Brain microvascular endothelial cell (primary cell): ENCODE measurements at regions not wholly inside any gene's neighbourhood (a gene's known extent, or its start where the extent isn't known, plus 50 kb on each side); places are given as distances from the start of the nearest gene placed in this dataset.

Experiments
- DNase-seq: peaks from one replicate; pipeline ENCODE4 v3.0.0-alpha.2; 2020
- H3K27ac ChIP-seq: fragments of 250-450 bp; sonication (Bioruptor Pico); 2 replicates; pipeline ENCODE4 v1.5.1; 2020; ENCODE audit warnings: mild to moderate bottlenecking, moderate library complexity
- H3K27me3 ChIP-seq: fragments of 250-450 bp; sonication (Bioruptor Pico); replicated peaks from 2 replicates; pipeline ENCODE4 v1.5.1; 2020; ENCODE audit warnings: mild to moderate bottlenecking
- H3K36me3 ChIP-seq: fragments of 250-450 bp; sonication (Bioruptor Pico); replicated peaks from 2 replicates; pipeline ENCODE4 v1.5.1; 2020; ENCODE audit warnings: mild to moderate bottlenecking
- H3K4me3 ChIP-seq: 2 replicates; pipeline ENCODE4 v1.5.1; 2011; ENCODE audit warnings: low read depth, mild to moderate bottlenecking, control low read depth, low read length, moderate library complexity
- CTCF ChIP-seq: IDR thresholded peaks from 2 replicates; pipeline ENCODE4 v1.5.1; 2011; ENCODE audit warnings: low read depth, mild to moderate bottlenecking, moderate library complexity, low read length, control low read depth, inconsistent platforms; ENCODE audit errors: missing control alignments
- in situ Hi-C: cut with HindIII; loops from 2 replicates; pipeline ENCODE4 v1.10.0; 2017; ENCODE audit warnings: low sequenced_read_pairs, low pct_ligation_motif_present

DNA sequence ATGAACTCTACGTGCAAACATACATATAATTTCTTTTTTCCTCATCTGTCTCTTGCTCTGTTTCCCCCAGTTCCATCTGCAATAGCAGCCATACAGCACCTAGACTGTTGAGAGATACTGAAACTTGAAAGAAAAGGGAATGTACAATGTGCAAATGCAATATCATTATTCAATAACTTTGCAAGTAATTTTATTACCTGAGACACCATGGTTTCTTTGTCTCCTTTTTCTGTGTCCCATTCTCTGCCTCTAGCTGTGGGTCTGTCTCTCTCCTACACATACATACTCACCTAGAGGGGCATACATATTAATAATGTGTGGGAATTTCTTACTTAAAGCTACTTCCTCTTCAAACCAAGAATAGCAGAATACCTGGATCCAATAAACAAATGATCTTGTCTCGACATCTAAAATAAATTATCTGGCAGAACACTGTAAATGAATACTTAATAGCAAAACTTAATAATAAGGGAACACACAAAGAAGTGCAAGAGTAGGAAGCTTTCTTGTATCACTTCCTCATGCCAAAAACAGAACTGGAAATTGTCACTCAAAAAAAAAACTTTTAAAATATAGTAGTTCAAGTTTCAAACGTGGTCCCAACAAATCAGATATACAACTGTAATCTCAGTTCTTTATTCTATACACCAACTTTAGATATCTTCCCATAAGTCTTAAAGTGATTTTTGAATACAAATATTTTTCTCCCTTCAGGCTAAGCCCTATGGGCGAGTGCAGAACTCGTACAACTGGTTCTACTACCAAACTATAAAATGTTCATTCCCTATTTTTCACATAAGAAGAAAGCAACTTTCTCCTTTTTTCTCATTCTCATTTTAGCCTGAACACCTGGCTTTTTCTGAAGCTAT lies 194.6 kb downstream of the NRIP1 start:
- H3K27me3 ChIP-seq: no peaks in the 10 kb centered on the region
- no peak overlapping the region for H3K27ac ChIP-seq
- no peak for DNase-seq
- no peak for TF ChIP-seq CTCF
- no peak overlapping the region for H3K4me3 ChIP-seq
- H3K36me3 ChIP-seq: no peaks in the 10 kb centered on the region
- in situ Hi-C loops: no loop called here

GRCh38 chr21:14866859-14867765 lies 197.7 kb downstream of the NRIP1 start:
- H3K27ac ChIP-seq: no peak overlapping the region
- H3K36me3 ChIP-seq: no peaks in the 10 kb centered on the region
- H3K27me3 ChIP-seq: no peaks in the 10 kb centered on the region
- in situ Hi-C loops: no loop called here
- no peak for DNase-seq
- no peak for TF ChIP-seq CTCF
- H3K4me3 ChIP-seq: no peak overlapping the region

DNA sequence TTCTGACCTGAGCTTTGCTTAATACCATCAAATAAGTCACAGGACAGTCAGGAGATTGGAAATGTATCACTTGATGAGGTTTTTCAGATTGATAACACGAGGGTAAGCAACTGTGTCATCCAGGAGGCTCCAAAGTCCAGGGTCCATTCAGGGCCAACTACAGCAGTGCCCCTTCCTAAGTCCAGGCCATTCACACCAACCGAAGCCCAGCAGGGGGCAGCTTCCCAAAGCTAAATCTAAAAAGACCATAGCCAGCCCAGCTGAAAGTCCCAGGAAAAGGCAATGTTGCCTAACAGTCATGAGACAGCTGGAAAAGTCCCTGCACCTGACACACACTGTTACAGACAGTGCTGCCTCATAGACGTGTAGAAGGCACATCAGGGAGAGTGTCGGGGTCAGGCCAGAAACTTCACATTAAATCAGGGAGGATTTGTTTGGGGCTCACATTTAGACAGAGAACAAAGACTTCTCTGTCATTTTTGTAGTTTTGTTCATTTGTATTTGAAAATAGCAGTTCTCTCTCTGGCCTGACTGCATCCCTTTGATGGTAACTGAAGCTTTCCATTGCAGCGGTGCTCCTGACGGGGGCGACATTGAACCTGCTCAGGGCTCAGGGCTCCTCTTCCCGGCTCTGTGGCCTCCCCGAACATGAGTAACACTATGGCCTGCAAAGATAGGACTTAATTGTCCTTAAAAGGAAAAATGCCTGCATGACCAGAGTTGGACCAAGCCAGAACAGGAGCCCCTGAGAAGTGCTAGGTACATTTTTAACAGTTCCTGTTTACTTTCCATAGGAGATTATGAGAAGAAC lies 200.4 kb downstream of the NRIP1 start:
- peak; percentile 85 for DNase-seq
- peak; percentile 89 for TF ChIP-seq CTCF
- Histone ChIP-seq H3K27ac (peak overlapping the region; percentile 53), H3K36me3 (no peaks in the 10 kb centered on the region), H3K27me3 (no peaks in the 10 kb centered on the region), H3K4me3 (no peak overlapping the region)
- in situ Hi-C loops: no loop called here

GRCh38 chr21:14863745-14864210 lies 201.0 kb downstream of the NRIP1 start:
- no peak for TF ChIP-seq CTCF
- no peaks in the 10 kb centered on the region for H3K36me3 ChIP-seq
- peak overlapping the region; percentile 53 for H3K27ac ChIP-seq
- H3K27me3 ChIP-seq: no peaks in the 10 kb centered on the region
- DNase-seq: peak; percentile 29
- H3K4me3 ChIP-seq: no peak overlapping the region
- in situ Hi-C loops: no loop called here
